K562 (cell line): ENCODE measurements at regions not wholly inside any gene's neighbourhood (a gene's known extent, or its start where the extent isn't known, plus 50 kb on each side); places are given as distances from the start of the nearest gene placed in this dataset.

Experiments used
- CEBPB ChIP-seq: fragments of 450-650 bp; IDR thresholded peaks from 2 replicates; pipeline ENCODE4 v1.6.1; 2016; ENCODE audit warnings: missing genetic modification characterization, missing compliant biosample characterization
- CHD2 ChIP-seq: IDR thresholded peaks from 2 replicates; pipeline ENCODE4 v1.6.1; 2011; ENCODE audit warnings: low read depth, low read length
- EHMT2 ChIP-seq: fragments of 450-650 bp; IDR thresholded peaks from 2 replicates; pipeline ENCODE4 v1.6.1; 2018; ENCODE audit warnings: antibody characterized with exemption
- POLR2AphosphoS5 ChIP-seq: IDR thresholded peaks from 2 replicates; pipeline ENCODE4 v1.6.1; 2011; ENCODE audit warnings: mild to moderate bottlenecking, low read depth, low read length, moderate library complexity; ENCODE audit not compliant: control insufficient read depth, insufficient read depth
- TF ChIP-seq, protein P1 (sequence below): fragments of 250-450 bp; sonication (Bioruptor Pico); IDR thresholded peaks from 2 replicates; pipeline ENCODE4 v1.5.0; 2021

DNA sequence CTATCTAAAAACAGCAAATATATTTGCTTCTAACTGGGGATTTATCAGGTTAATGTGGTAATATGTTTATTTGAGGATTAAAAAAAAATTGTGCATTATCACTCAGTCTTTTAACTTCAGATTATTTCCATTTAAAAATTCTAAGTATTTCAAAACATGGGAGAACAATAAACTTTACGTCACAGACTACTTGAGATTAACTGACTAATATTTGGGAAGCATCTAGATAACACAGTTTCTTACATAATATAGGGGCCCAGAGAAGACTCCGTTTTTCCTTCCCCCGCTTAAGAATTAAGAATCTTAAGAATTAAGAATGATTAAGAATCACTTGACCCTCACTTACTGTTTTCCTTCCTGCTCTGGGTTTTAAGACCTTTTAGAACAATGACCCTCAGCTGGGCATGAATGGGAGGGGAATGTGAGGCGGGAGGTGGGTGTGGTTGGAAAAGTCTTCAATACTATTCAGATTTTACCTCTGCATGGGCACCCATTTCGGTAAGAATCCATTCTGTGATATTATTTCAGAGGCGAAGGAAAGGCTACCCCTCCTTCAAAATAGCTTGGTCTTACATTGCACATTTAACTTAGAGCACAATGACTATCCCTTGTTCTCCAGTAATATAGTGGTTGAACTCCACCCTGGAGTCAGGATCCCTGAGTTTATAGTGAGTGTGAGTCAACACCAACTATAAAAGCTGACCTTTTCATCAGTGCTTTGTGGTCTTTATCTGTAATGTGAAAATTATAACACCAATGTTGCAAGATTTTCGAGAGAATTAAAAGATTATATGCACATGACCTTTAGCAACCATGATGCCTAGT, 821.3 kb downstream of the USP25 start:
- TF ChIP-seq EHMT2 (no peak), CEBPB (tag) (no peak), CHD2 (no peak), POLR2AphosphoS5 (no peak)
- TF ChIP-seq, protein P1, sequence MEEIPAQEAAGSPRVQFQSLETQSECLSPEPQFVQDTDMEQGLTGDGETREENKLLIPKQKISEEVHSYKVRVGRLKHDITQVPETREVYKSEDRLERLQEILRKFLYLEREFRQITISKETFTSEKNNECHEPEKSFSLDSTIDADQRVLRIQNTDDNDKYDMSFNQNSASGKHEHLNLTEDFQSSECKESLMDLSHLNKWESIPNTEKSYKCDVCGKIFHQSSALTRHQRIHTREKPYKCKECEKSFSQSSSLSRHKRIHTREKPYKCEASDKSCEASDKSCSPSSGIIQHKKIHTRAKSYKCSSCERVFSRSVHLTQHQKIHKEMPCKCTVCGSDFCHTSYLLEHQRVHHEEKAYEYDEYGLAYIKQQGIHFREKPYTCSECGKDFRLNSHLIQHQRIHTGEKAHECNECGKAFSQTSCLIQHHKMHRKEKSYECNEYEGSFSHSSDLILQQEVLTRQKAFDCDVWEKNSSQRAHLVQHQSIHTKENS (CRISPR knock-in tag), result no peak
